ENCODE measurements at regions not wholly inside any gene's neighbourhood (a gene's known extent, or its start where the extent isn't known, plus 50 kb on each side); places are given as distances from the start of the nearest gene placed in this dataset.

DNA sequence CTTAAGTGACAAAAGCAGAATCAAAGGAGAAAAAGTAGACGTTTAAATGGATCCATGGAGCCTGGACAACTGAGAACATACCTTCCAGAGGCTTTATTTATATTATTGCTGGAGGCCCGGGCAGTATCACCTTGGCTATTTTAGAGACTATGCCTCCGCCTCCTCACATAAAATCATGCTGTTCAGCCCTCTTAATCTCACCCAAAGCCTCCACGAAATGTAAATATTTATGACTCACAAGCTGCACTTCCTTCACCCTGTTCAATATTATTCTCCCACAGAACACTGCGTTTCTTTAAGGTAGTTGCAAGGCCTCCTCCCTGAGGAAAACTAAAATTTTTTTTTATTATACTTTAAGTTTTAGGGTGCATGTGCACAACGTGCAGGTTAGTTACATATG lies 478.6 kb upstream of the ACVR2A start:
- DNase-seq (ENCODE audit: low read depth): no peak
- TF ChIP-seq CTCF (IDR thresholded peaks at IDR 0.05; ENCODE audit: control insufficient read depth, insufficient read depth, low read depth, low read length, missing control alignments): no peak
- no peak overlapping the region for H3K4me3 ChIP-seq (ENCODE audit: control insufficient read depth, low read depth, low read length)

- no peak for DNase-seq (ENCODE audit: low read depth)
- no peak for TF ChIP-seq CTCF (IDR thresholded peaks at IDR 0.05; ENCODE audit: control insufficient read depth, insufficient read depth, low read depth, low read length, missing control alignments)
- H3K4me3 ChIP-seq (ENCODE audit: control insufficient read depth, low read depth, low read length): no peak overlapping the region
These were observed 479.2 kb upstream of the ACVR2A start for GRCh38 chr2:147365622-147366021.

DNA sequence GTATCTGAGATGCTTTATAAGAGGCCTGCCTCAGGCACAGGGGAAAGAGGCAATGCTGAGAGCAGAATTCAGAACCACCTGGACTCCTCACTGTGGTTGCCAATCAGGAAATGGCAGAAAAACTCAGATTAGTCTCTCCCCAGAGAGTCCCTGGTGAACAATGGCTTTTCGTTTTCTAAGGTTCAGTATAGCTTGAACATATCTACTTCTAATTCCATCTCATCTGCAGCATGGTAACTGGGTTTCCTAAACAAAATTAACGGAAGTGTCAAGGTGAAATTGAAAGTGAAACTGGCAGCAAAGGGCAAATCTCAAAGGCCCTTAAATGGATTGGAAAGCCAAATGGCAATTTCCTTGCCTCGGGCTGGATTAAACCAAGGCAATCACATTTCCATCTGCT lies 480.2 kb upstream of the ACVR2A start:
- H3K4me3 ChIP-seq (ENCODE audit: control insufficient read depth, low read depth, low read length): no peak overlapping the region
- DNase-seq (ENCODE audit: low read depth): no peak
- no peak for TF ChIP-seq CTCF (IDR thresholded peaks at IDR 0.05; ENCODE audit: control insufficient read depth, insufficient read depth, low read depth, low read length, missing control alignments)

DNA sequence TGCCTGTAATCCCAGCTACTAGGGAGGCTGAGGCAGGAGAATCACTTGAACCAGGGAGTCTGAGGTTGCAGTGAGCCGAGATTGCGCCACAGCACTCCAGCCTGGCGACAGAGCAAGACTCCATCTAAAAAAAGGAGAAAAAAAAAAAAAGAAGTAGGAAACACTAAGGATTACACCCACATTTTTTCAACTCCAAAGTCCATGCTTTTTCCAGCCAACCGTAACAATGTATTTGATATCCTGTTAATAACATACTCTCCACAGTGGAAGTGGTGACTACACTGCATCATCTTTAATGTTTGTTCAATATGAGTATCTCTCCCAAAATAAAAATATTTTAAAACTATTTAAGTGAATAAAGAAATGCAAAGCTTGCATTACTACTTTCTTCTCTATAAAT lies 481.6 kb upstream of the ACVR2A start:
- TF ChIP-seq CTCF (IDR thresholded peaks at IDR 0.05; ENCODE audit: control insufficient read depth, insufficient read depth, low read depth, low read length, missing control alignments): no peak
- DNase-seq (ENCODE audit: low read depth): no peak

GRCh38 chr2:147358375-147358774 lies 486.5 kb upstream of the ACVR2A start:
- no peak overlapping the region for H3K4me3 ChIP-seq (ENCODE audit: control insufficient read depth, low read depth, low read length)
- no peak for TF ChIP-seq CTCF (IDR thresholded peaks at IDR 0.05; ENCODE audit: control insufficient read depth, insufficient read depth, low read depth, low read length, missing control alignments)
- no peak for DNase-seq (ENCODE audit: low read depth)

More for the DNA sequence above, 481.6 kb upstream of the ACVR2A start:
- no peak overlapping the region for H3K4me3 ChIP-seq (ENCODE audit: control insufficient read depth, low read depth, low read length)

DNA sequence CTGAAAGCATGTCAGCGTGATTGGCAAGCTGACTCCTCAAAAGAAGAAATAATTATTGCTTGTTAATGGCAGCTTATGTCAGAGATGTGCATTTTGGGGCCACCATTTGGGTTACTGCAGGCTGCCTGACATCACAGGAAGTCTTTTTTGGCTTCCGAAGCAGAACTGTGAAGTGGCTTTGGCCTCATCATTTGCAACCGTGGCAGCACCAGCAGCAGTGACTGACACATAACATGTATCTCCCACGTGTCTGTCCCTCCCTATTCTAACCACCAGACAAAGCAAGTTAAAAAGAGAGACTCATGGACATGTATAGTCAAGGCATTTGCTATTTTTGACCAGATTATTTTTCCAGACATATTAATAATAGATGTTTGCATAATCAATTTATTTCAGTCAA lies 488.7 kb upstream of the ACVR2A start:
- no peak for TF ChIP-seq CTCF (IDR thresholded peaks at IDR 0.05; ENCODE audit: control insufficient read depth, insufficient read depth, low read depth, low read length, missing control alignments)
- DNase-seq (ENCODE audit: low read depth): no peak
- no peak overlapping the region for H3K4me3 ChIP-seq (ENCODE audit: control insufficient read depth, low read depth, low read length)

- TF ChIP-seq CTCF (IDR thresholded peaks at IDR 0.05; ENCODE audit: control insufficient read depth, insufficient read depth, low read depth, low read length, missing control alignments): no peak
These were observed 489.1 kb upstream of the ACVR2A start for GRCh38 chr2:147355706-147356105.

More at GRCh38 chr2:147355706-147356105, 489.1 kb upstream of the ACVR2A start:
- no peak overlapping the region for H3K4me3 ChIP-seq (ENCODE audit: control insufficient read depth, low read depth, low read length)
- DNase-seq (ENCODE audit: low read depth): no peak
